GM23338 (cell line): ENCODE measurements at regions not wholly inside any gene's neighbourhood (a gene's known extent, or its start where the extent isn't known, plus 50 kb on each side); places are given as distances from the start of the nearest gene placed in this dataset.

Source experiments
- ATAC-seq: fragments of 200-7000 bp; cut with Tn5 transposase; 3 replicates; pipeline ENCODE4 v1.9.1; 2020
- DNase-seq: peaks from one replicate; pipeline ENCODE4 v3.0.0-alpha.2; 2015; ENCODE audit warnings: low spot score
- H2AFZ ChIP-seq: fragments of 200-600 bp; sonication (generic); 2 replicates; pipeline ENCODE4 v1.8.0; 2016; ENCODE audit warnings: antibody characterized with exemption, mild to moderate bottlenecking, moderate library complexity
- H3F3A ChIP-seq: fragments of 200-600 bp; sonication (generic); replicated peaks from 2 replicates; pipeline ENCODE4 v1.8.0; 2017; ENCODE audit warnings: antibody characterized with exemption, mixed run types, low read depth
- H3K27ac ChIP-seq: fragments of 200-600 bp; sonication (generic); 2 replicates; pipeline ENCODE4 v1.6.1; 2016; ENCODE audit warnings: low read depth
- H3K27me3 ChIP-seq: fragments of 200-600 bp; sonication (generic); 2 replicates; pipeline ENCODE4 v1.8.0; 2016; ENCODE audit warnings: mild to moderate bottlenecking, mixed run types, moderate library complexity; ENCODE audit not compliant: insufficient read depth
- H3K36me3 ChIP-seq: fragments of 200-600 bp; sonication (generic); 2 replicates; pipeline ENCODE4 v1.8.0; 2016; ENCODE audit warnings: mild to moderate bottlenecking; ENCODE audit not compliant: insufficient read depth
- H3K4me1 ChIP-seq: fragments of 200-600 bp; sonication (generic); 2 replicates; pipeline ENCODE4 v1.8.0; 2016; ENCODE audit warnings: mild to moderate bottlenecking, moderate library complexity; ENCODE audit not compliant: insufficient read depth
- H3K4me2 ChIP-seq: fragments of 200-600 bp; sonication (generic); 2 replicates; pipeline ENCODE4 v1.7.1; 2017; ENCODE audit warnings: mixed run types
- H3K4me3 ChIP-seq: fragments of 200-600 bp; sonication (generic); 2 replicates; pipeline ENCODE4 v1.6.1; 2016; ENCODE audit warnings: mixed run types
- H3K79me2 ChIP-seq: fragments of 200-600 bp; sonication (generic); replicated peaks from 2 replicates; pipeline ENCODE4 v1.8.0; 2017; ENCODE audit warnings: mild to moderate bottlenecking; ENCODE audit not compliant: insufficient read depth
- H3K9me2 ChIP-seq: fragments of 200-600 bp; sonication (generic); 2 replicates; pipeline ENCODE4 v1.8.0; 2017; ENCODE audit not compliant: insufficient read depth
- H4K20me1 ChIP-seq: fragments of 200-600 bp; sonication (generic); replicated peaks from 2 replicates; pipeline ENCODE4 v1.8.0; 2017; ENCODE audit warnings: mild to moderate bottlenecking; ENCODE audit not compliant: insufficient read depth
- H3K27ac Mint-ChIP-seq: 2 replicates; pipeline ENCODE4 v1.8.0; 2020; ENCODE audit warnings: inconsistent platforms, mild to moderate bottlenecking, moderate library complexity, mixed read lengths
- H3K27me3 Mint-ChIP-seq: 3 replicates; pipeline ENCODE4 v1.8.0; 2022; ENCODE audit warnings: low read depth, mild to moderate bottlenecking, moderate library complexity, mixed read lengths, inconsistent platforms; ENCODE audit not compliant: insufficient read depth, poor library complexity
- H3K36me3 Mint-ChIP-seq: 3 replicates; pipeline ENCODE4 v1.8.0; 2021; ENCODE audit warnings: low read depth, mild to moderate bottlenecking, inconsistent platforms, moderate library complexity, mixed read lengths
- H3K4me1 Mint-ChIP-seq: 3 replicates; pipeline ENCODE4 v1.8.0; 2020; ENCODE audit warnings: mild to moderate bottlenecking, inconsistent platforms, mixed read lengths
- H3K4me3 Mint-ChIP-seq: 3 replicates; pipeline ENCODE4 v1.8.0; 2021; ENCODE audit warnings: moderate library complexity, mild to moderate bottlenecking, inconsistent platforms, mixed read lengths
- H3K9me3 Mint-ChIP-seq: 3 replicates; pipeline ENCODE4 v1.8.0; 2020; ENCODE audit warnings: moderate library complexity, mild to moderate bottlenecking, inconsistent platforms, mixed read lengths
- CTCF ChIP-seq, 2 experiments: fragments of 200-600 bp in 1 of 2; sonication (generic) in 1 of 2; conservative IDR thresholded peaks; 2 replicates each; pipeline versions ENCODE4 v1.5.1 to v1.6.1; 2016 to 2017; ENCODE audit warnings: antibody characterized with exemption in 2 of 2, low read depth in 2 of 2, mild to moderate bottlenecking in 2 of 2, moderate library complexity in 1 of 2
- ETS1 ChIP-seq: IDR thresholded peaks from 2 replicates; pipeline ENCODE4 v1.6.1; 2016; ENCODE audit warnings: antibody characterized with exemption
- POLR2AphosphoS5 ChIP-seq: IDR thresholded peaks from 2 replicates; pipeline ENCODE4 v1.6.1; 2016; ENCODE audit warnings: antibody characterized with exemption, low read depth
- STAT1 ChIP-seq: IDR thresholded peaks from one replicate; pipeline ENCODE4 v1.6.1; 2016; ENCODE audit warnings: antibody characterized with exemption; ENCODE audit not compliant: unreplicated experiment
- ZNF114 ChIP-seq: fragments of 250-450 bp; sonication (Bioruptor Pico); IDR thresholded peaks from 2 replicates; pipeline ENCODE4 v1.5.0; 2020; ENCODE audit warnings: mild to moderate bottlenecking, moderate library complexity
- ZNF331 ChIP-seq: fragments of 250-450 bp; sonication (Bioruptor Pico); IDR thresholded peaks from 2 replicates; pipeline ENCODE4 v1.5.0; 2020; ENCODE audit warnings: low read depth, mild to moderate bottlenecking, moderate library complexity
- ZNF462 ChIP-seq: fragments of 250-450 bp; sonication (Bioruptor Pico); IDR thresholded peaks from 2 replicates; pipeline ENCODE4 v1.5.0; 2020; ENCODE audit warnings: mild to moderate bottlenecking, moderate library complexity

- TF ChIP-seq ZNF462 (CRISPR knock-in tag) (no peak), ZNF114 (CRISPR knock-in tag) (no peak)
Observed at GRCh38 chr6:163772701-163773100, 358.2 kb downstream of the QKI start (continued).

DNA sequence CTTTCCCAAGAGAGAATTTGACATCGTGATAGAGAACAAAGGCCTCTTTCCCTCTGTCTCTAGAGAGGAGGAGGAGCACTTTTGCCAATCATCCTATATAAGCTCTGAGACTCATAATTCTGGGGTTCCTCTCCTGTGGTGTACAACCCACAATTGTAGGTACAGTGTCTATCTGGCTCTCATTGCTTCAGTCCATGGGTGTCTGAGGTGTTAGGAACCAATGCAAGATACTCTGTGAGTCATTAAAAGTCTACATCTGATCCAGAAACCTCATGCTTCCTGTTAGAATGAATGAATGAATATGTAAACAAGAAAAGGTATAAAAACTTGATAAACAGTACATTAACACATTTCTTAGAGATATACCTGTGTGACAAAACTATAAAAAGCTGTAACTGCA, 356.7 kb downstream of the QKI start:
- Histone ChIP-seq H3K9me2 (no peaks in the 10 kb centered on the region; the same call in 1 of the 2 replicates), H3K27me3 (no peaks in the 10 kb centered on the region), H3K4me1 (no peaks in the 10 kb centered on the region), H4K20me1 (no peaks in the 10 kb centered on the region), H3F3A (no peaks in the 10 kb centered on the region), H3K4me2 (no peak overlapping the region), H3K4me3 (no peak overlapping the region), H3K79me2 (no peaks in the 10 kb centered on the region), H3K36me3 (no peaks in the 10 kb centered on the region), H3K27ac (no peak overlapping the region), H2AFZ (no peak overlapping the region)
- H3K36me3 Mint-ChIP-seq = no peaks in the 10 kb centered on the region
- no peaks in the 10 kb centered on the region for H3K27me3 Mint-ChIP-seq
- H3K4me3 Mint-ChIP-seq = no peak overlapping the region
- ATAC-seq (no peak), DNase-seq (no peak)
- H3K9me3 Mint-ChIP-seq = no peaks in the 10 kb centered on the region
- H3K4me1 Mint-ChIP-seq = no peaks in the 10 kb centered on the region
- no peak overlapping the region for H3K27ac Mint-ChIP-seq
- TF ChIP-seq STAT1 (no peak), ETS1 (no peak), ZNF462 (CRISPR knock-in tag) (no peak), ZNF331 (no peak), POLR2AphosphoS5 (no peak), CTCF (conservative IDR thresholded peaks at IDR 0.05; ENCODE audit: low read depth in 2 of 2) (no peak)
